AG10803 (cell line): ENCODE measurements at regions not wholly inside any gene's neighbourhood (a gene's known extent, or its start where the extent isn't known, plus 50 kb on each side); places are given as distances from the start of the nearest gene placed in this dataset.

Experiments
- DNase-seq: peaks from one replicate; pipeline ENCODE4 v3.0.0; 2010; ENCODE audit warnings: low read depth
- H3K4me3 ChIP-seq: 2 replicates; pipeline ENCODE4 v1.5.1; 2011; ENCODE audit warnings: mild to moderate bottlenecking, low read length, control low read depth
- TF ChIP-seq, protein P1 (sequence below): conservative IDR thresholded peaks from 2 replicates; pipeline ENCODE4 v1.5.1; 2011; ENCODE audit warnings: mild to moderate bottlenecking, low read length, control low read depth, inconsistent platforms

DNA sequence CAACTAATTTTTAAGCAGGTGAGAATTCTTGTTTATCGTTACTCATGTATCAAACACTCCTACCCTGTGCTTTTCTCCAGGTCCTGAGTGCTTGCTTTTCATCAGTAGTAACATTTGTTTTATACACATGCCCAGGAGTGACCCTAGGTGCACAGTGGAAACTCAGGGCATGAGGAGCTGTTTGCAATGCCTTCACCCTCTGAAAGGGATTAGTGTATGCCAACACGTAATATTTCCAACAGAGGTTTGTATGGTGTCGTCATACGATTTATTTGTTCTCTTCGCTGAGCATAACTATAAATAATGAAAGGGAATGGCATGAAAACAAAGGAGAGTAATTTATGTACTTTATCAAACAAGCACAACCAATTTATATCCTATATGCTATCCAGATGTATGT is 537.4 kb upstream of the MMS22L start:
- no peak for DNase-seq
- TF ChIP-seq, protein P1, sequence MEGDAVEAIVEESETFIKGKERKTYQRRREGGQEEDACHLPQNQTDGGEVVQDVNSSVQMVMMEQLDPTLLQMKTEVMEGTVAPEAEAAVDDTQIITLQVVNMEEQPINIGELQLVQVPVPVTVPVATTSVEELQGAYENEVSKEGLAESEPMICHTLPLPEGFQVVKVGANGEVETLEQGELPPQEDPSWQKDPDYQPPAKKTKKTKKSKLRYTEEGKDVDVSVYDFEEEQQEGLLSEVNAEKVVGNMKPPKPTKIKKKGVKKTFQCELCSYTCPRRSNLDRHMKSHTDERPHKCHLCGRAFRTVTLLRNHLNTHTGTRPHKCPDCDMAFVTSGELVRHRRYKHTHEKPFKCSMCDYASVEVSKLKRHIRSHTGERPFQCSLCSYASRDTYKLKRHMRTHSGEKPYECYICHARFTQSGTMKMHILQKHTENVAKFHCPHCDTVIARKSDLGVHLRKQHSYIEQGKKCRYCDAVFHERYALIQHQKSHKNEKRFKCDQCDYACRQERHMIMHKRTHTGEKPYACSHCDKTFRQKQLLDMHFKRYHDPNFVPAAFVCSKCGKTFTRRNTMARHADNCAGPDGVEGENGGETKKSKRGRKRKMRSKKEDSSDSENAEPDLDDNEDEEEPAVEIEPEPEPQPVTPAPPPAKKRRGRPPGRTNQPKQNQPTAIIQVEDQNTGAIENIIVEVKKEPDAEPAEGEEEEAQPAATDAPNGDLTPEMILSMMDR, result no peak
- no peak overlapping the region for H3K4me3 ChIP-seq

DNA sequence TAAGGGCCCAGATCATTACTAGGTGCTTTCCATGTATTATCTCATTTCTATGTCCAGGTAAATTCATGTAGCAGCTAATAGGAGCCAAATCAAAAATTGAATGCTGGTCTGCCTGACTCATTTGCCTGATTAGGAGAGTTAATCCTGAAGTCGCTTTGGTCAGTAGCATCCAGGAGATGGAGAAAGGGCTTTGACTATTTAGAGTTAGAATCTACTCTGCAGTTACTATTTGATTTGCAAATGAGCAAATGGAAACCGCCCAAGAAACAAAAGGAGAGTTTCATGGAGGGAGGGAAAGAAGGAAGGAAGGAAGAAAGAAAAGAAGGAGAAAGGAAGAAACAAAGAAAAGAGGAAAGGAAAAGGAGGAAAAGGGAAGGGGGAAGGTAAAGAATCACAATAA is 539.6 kb upstream of the MMS22L start:
- TF ChIP-seq, protein P1, result no peak
- no peak for DNase-seq
- H3K4me3 ChIP-seq, result no peak overlapping the region

DNA sequence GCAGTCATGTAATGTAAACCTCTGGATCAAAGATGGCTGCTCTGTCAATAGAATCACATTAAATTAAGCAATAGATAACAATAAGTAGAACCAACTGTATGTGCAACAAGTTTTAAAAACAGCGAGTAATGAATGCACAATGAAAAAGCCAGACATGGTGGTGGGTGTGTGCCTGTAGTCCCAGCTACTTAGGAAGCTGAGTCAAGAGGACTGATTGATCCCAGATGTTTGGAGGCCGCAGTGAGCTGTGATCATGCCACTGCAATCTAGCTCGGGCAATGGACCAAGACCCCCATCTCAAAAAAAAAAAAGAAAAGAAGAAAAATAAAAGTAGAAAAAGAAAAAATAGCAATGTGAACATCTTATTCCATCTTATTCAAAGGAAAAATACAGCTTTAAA is 558.7 kb upstream of the MMS22L start:
- TF ChIP-seq, protein P1, result no peak
- H3K4me3 ChIP-seq, result no peak overlapping the region
- peak; percentile 82 for DNase-seq

DNA sequence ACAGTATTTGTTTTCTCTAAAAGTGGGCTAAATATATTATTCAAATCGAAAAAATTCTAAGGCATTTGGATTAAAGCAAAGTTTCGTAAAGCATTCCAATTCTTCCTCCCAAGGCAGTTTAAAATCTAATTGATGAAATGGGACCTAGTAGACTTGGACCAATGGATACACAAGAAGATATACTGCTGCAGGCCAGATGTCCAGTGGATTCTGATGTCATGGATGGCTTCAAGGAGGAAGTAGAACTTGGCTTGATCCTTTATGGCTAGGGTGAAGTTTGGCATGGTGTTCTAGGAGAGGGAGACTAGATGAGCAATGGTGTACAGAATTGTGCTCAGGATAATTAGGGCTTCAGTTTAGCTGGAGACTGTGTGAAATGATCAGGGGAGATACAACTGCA is 559.5 kb upstream of the MMS22L start:
- H3K4me3 ChIP-seq, result no peak overlapping the region
- peak; percentile 30 for DNase-seq
- TF ChIP-seq, protein P1, result no peak

DNA sequence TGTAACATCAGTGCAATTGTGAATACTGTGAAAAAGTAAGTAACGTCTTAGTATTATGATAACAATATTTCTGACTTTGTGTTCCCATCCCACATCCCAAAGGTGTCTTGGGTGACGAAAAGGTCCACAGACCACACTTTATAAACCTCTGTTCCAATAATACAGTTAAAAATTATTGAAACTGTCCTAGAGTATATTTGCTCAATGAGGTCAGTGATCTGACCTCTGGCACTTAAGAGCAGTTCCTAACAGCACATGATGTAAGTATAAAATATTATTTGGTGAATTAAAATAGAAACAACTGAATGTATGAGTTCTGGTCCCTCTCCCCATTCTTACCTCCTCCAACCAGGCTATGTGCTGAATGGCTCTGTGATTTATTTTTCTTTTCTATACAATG is 566.4 kb upstream of the MMS22L start:
- DNase-seq, result no peak
- no peak overlapping the region for H3K4me3 ChIP-seq
- TF ChIP-seq, protein P1, result no peak

DNA sequence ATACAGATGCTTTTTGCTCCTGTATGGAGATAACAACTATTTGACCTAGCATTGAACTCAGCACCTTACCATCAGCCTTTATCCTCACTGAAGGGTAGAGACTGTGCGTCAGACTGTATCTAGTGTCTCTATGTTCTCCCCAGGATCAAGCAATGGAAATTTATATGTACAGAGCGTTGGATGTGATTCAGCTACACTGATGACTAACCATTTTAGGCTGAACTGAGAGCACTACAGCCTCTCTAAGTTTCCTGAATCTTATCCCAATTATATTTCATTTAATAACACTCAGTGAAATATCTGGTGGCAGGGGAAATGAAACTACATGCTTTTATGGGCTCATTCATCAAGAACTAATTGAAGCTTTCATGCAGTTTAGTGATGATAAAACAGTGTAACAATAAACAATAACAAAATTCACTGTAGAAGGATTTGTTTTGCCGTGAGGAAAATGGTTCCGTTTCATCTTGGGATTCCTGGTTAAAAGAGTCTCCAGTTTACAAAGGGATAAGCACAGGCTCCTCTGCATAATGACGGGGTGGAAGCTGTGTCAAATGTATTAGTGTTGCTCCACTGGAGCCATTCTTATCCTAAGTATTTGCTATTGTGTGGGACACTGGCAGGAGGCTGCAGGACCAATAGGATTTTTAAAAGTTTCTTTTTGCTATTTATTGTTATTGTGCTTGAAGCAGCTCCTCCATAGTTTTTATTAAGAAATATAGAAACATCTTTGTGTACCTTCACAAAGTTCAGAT is 567.6 kb upstream of the MMS22L start:
- TF ChIP-seq, protein P1, result no peak
- H3K4me3 ChIP-seq, result peak overlapping the region; percentile 21
- DNase-seq, result peak; percentile 37

DNA sequence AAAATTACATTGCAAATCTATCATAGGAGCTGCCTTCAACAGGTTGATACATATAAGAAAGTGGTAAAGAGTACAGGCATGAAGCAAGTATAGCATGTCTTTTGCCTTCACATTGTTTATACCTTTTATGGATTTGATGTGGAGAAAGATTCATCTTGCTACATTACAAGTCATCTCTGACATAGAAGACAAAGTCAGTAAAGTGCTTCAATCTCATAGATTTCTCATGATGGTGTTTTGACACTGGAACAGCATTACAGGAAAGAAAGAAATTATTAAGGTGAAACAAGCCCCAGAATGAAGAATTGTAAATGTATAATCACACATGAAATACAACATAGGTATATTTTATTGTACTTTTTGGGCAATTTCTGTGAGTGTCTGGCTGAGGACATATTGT is 580.7 kb upstream of the MMS22L start:
- TF ChIP-seq, protein P1, result no peak
- H3K4me3 ChIP-seq, result no peak overlapping the region
- DNase-seq, result no peak
